OCI-LY7 (cell line): ENCODE measurements at regions not wholly inside any gene's neighbourhood (a gene's known extent, or its start where the extent isn't known, plus 50 kb on each side); places are given as distances from the start of the nearest gene placed in this dataset.

ENCODE experiments used
- BruUV-seq: library from RNA; stranded (reverse); fragments of 400-500 nt; replicated peaks from 2 replicates; lab custom pipeline; 2021; lab: Mats Ljungman, UMichigan
- CTCF ChIA-PET: fragments of 300-600 bp; sonication (Branson Sonifier 250); formaldehyde crosslinking; loops from one replicate; lab custom pipeline; 2022; ENCODE audit warnings: antibody characterized with exemption; ENCODE audit not compliant: unreplicated experiment; lab: Charles Lee
- POLR2A ChIA-PET: fragments of 300-600 bp; sonication (Branson Sonifier 250); formaldehyde crosslinking; loops from one replicate; lab custom pipeline; 2022; ENCODE audit warnings: antibody characterized with exemption; lab: Charles Lee
- DNase-seq: peaks from one replicate; pipeline ENCODE4 v3.0.0-alpha.2; 2015; ENCODE audit warnings: low spot score
- H2AFZ ChIP-seq: fragments of 200-600 bp; sonication (generic), shearing (Covaris generic); 2 replicates; pipeline ENCODE4 v1.6.1; 2014; ENCODE audit warnings: mild to moderate bottlenecking, antibody characterized with exemption, low read length, moderate library complexity
- H3K27ac ChIP-seq: fragments of 200-600 bp; sonication (generic); 2 replicates; pipeline ENCODE4 v1.5.1; 2014; ENCODE audit warnings: mixed run types, low read depth, mild to moderate bottlenecking, moderate library complexity, low read length, inconsistent platforms; ENCODE audit not compliant: poor library complexity, severe bottlenecking
- H3K36me3 ChIP-seq: fragments of 200-600 bp; sonication (generic); 2 replicates; pipeline ENCODE4 v1.6.1; 2014; ENCODE audit warnings: mild to moderate bottlenecking, antibody characterized with exemption, low read length, moderate library complexity, mixed read lengths; ENCODE audit not compliant: insufficient read depth
- H3K4me1 ChIP-seq: fragments of 200-600 bp; sonication (generic); 2 replicates; pipeline ENCODE4 v1.5.1; 2014; ENCODE audit warnings: mild to moderate bottlenecking, low read length; ENCODE audit not compliant: insufficient read depth, poor library complexity, severe bottlenecking
- H3K4me2 ChIP-seq: fragments of 200-600 bp; sonication (generic); 2 replicates; pipeline ENCODE4 v1.6.1; 2014; ENCODE audit warnings: mild to moderate bottlenecking, low read length
- H3K4me3 ChIP-seq: fragments of 200-600 bp; sonication (generic); 2 replicates; pipeline ENCODE4 v1.5.1; 2014; ENCODE audit warnings: mild to moderate bottlenecking, low read depth, low read length; ENCODE audit not compliant: poor library complexity, severe bottlenecking
- H3K79me2 ChIP-seq: fragments of 200-600 bp; sonication (generic); 2 replicates; pipeline ENCODE4 v1.6.1; 2016; ENCODE audit warnings: low read depth, mild to moderate bottlenecking, low read length, moderate library complexity, mixed read lengths; ENCODE audit not compliant: insufficient read depth
- H3K9me2 ChIP-seq: fragments of 200-600 bp; sonication (generic); 2 replicates; pipeline ENCODE4 v1.6.1; 2016; ENCODE audit warnings: mild to moderate bottlenecking, low read length, mixed read lengths; ENCODE audit not compliant: insufficient read depth
- H3K9me3 ChIP-seq: fragments of 200-600 bp; sonication (generic); 2 replicates; pipeline ENCODE4 v1.6.1; 2014; ENCODE audit warnings: mild to moderate bottlenecking, mixed run types, low read length, mixed read lengths
- H4K20me1 ChIP-seq: fragments of 200-600 bp; sonication (generic); 2 replicates; pipeline ENCODE4 v1.6.1; 2014; ENCODE audit warnings: mild to moderate bottlenecking, antibody characterized with exemption, low read length, moderate library complexity, mixed read lengths; ENCODE audit not compliant: insufficient read depth
- EZH2phosphoT487 ChIP-seq: fragments of 200-600 bp; sonication (generic); IDR thresholded peaks from 2 replicates; pipeline ENCODE4 v1.6.1; 2018; ENCODE audit warnings: low read depth, borderline replicate concordance, mild to moderate bottlenecking, mixed run types, antibody characterized with exemption, low read length, moderate library complexity, mixed read lengths
- intact Hi-C: fragments of 100-400 bp; cut with micrococcal nuclease; formaldehyde crosslinking; loops from one replicate; pipeline ENCODE4 v1.10.0; 2022; ENCODE audit not compliant: unreplicated experiment
- TF ChIP-seq, protein P1 (sequence below): fragments of 200-600 bp; sonication (generic); conservative IDR thresholded peaks from 2 replicates; pipeline ENCODE4 v1.5.1; 2014; ENCODE audit warnings: mild to moderate bottlenecking, antibody characterized with exemption, low read length, moderate library complexity, mixed read lengths

DNA sequence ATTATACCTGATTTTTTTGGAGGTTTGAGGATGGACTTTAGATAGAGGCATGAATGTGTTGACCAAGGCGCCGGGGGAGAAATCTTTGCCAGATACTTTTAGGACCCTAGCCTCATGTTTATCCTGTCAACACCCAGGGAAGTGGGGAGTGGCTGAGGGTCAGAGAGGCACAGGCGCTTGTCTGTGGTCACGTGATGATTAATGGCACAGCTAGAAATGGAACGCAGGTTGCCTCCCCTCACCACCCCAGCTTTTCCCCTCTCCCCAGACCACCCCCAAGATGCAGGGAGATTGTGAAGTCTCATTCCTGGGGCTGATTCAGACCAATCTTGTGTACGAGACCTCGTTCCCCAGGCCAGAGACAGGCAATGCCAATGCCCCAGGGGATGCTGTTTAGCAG, 218.4 kb upstream of the LINGO1 start:
- Histone ChIP-seq H3K79me2 (no peaks in the 10 kb centered on the region), H3K4me2 (no peak overlapping the region), H4K20me1 (no peaks in the 10 kb centered on the region), H3K9me2 (no peaks in the 10 kb centered on the region), H3K27ac (no peak overlapping the region), H2AFZ (no peak overlapping the region), H3K4me3 (no peak overlapping the region), H3K9me3 (no peaks in the 10 kb centered on the region), H3K36me3 (no peaks in the 10 kb centered on the region), H3K4me1 (no peaks in the 10 kb centered on the region)
- no peak for DNase-seq
- TF ChIP-seq EZH2phosphoT487 = no peak
- TF ChIP-seq, protein P1, sequence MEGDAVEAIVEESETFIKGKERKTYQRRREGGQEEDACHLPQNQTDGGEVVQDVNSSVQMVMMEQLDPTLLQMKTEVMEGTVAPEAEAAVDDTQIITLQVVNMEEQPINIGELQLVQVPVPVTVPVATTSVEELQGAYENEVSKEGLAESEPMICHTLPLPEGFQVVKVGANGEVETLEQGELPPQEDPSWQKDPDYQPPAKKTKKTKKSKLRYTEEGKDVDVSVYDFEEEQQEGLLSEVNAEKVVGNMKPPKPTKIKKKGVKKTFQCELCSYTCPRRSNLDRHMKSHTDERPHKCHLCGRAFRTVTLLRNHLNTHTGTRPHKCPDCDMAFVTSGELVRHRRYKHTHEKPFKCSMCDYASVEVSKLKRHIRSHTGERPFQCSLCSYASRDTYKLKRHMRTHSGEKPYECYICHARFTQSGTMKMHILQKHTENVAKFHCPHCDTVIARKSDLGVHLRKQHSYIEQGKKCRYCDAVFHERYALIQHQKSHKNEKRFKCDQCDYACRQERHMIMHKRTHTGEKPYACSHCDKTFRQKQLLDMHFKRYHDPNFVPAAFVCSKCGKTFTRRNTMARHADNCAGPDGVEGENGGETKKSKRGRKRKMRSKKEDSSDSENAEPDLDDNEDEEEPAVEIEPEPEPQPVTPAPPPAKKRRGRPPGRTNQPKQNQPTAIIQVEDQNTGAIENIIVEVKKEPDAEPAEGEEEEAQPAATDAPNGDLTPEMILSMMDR = no peak
- no TSS peak for BruUV-seq
- ChIA-PET POLR2A (no interaction called here), CTCF (no interaction called here)
- intact Hi-C loops = no loop called here

DNA sequence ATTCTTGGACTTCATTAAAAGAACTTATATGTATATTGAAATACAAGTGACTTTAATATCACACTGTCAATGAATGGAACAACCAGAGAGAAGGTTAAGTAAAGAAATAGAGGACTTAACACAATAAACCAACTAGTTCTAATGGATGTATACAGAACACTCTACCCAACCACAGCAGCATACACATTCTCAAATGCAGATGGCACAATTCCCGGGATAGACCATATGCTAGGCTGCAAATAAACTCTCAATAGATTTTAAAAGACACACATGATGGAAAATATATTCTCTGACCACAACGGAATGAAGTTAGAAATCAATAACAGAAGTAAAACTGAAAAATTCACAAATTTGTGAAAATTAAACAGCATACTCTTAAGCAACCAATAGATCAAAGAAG, 214.3 kb upstream of the LINGO1 start:
- Histone ChIP-seq H3K9me3 (peaks cover 13% of the 10 kb centered on the region), H3K4me3 (no peak overlapping the region), H3K4me2 (no peak overlapping the region), H3K9me2 (no peaks in the 10 kb centered on the region), H3K4me1 (no peaks in the 10 kb centered on the region), H4K20me1 (no peaks in the 10 kb centered on the region), H2AFZ (no peak overlapping the region), H3K79me2 (no peaks in the 10 kb centered on the region), H3K27ac (no peak overlapping the region), H3K36me3 (no peaks in the 10 kb centered on the region)
- CTCF ChIA-PET = no interaction called here
- BruUV-seq = no TSS peak
- TF ChIP-seq, protein P1 = no peak
- no peak for TF ChIP-seq EZH2phosphoT487
- intact Hi-C loops = no loop called here
- POLR2A ChIA-PET = no interaction called here
- DNase-seq = no peak

DNA sequence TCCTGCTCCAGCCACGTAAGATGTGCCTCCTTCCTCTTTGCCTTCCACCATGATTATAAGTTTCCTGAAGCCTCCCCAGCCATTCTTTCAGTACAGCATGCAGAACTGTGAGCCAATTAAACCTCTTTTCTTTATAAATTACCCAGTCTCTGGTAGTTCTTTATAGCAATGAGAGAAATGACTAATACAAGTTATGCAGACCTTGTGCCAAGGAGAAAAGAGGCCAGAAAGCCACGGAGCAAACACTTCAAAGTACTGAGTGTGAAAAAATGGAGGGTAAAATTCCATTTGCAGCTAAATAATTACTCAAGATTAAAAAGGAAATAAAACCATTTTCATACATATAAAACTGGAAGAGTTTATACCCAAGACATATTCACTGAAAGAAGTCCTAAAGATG, 213.6 kb upstream of the LINGO1 start:
- ChIA-PET CTCF (no interaction called here), POLR2A (no interaction called here)
- Histone ChIP-seq H3K4me2 (no peak overlapping the region), H3K79me2 (no peaks in the 10 kb centered on the region), H3K27ac (no peak overlapping the region), H3K4me1 (no peaks in the 10 kb centered on the region), H4K20me1 (no peaks in the 10 kb centered on the region), H3K4me3 (no peak overlapping the region), H2AFZ (no peak overlapping the region), H3K9me2 (no peaks in the 10 kb centered on the region), H3K36me3 (no peaks in the 10 kb centered on the region), H3K9me3 (peaks cover 13% of the 10 kb centered on the region)
- BruUV-seq = no TSS peak
- DNase-seq = no peak
- TF ChIP-seq EZH2phosphoT487 = no peak
- TF ChIP-seq, protein P1 = no peak
- intact Hi-C loops = no loop called here
